Astrocyte of the spinal cord (primary cell): ENCODE measurements at regions not wholly inside any gene's neighbourhood (a gene's known extent, or its start where the extent isn't known, plus 50 kb on each side); places are given as distances from the start of the nearest gene placed in this dataset.

Experiments used
- DNase-seq: peaks from one replicate; pipeline ENCODE4 v3.0.0; 2011; ENCODE audit warnings: low read depth, low spot score
- H3K4me3 ChIP-seq: 2 replicates; pipeline ENCODE4 v1.5.1; 2011; ENCODE audit warnings: low read depth, mild to moderate bottlenecking, low read length, moderate library complexity
- CTCF ChIP-seq: IDR thresholded peaks from 2 replicates; pipeline ENCODE4 v1.5.1; 2012; ENCODE audit warnings: low read depth, mild to moderate bottlenecking, low read length, inconsistent platforms
- in situ Hi-C: cut with HindIII; loops from 2 replicates; pipeline ENCODE4 v1.10.0; 2017; ENCODE audit warnings: low sequenced_read_pairs

GRCh38 chr22:47582067-47582466 is 819.6 kb downstream of the TBC1D22A start:
- DNase-seq = no peak
- TF ChIP-seq CTCF = no peak
- in situ Hi-C loops = no loop called here
- no peak overlapping the region for H3K4me3 ChIP-seq

GRCh38 chr22:47580121-47580520 is 817.7 kb downstream of the TBC1D22A start:
- DNase-seq = no peak
- H3K4me3 ChIP-seq = no peak overlapping the region
- TF ChIP-seq CTCF = no peak
- in situ Hi-C loops = no loop called here

GRCh38 chr22:47576908-47577307 is 814.5 kb downstream of the TBC1D22A start:
- TF ChIP-seq CTCF = no peak
- no peak for DNase-seq
- no peak overlapping the region for H3K4me3 ChIP-seq
- in situ Hi-C loops = no loop called here

- in situ Hi-C loops = no loop called here
- no peak for TF ChIP-seq CTCF
- no peak overlapping the region for H3K4me3 ChIP-seq
- DNase-seq = no peak
Measured at GRCh38 chr22:47575291-47575690, 812.8 kb downstream of the TBC1D22A start.

- no peak for TF ChIP-seq CTCF
- no peak overlapping the region for H3K4me3 ChIP-seq
- in situ Hi-C loops = no loop called here
- DNase-seq = no peak
Measured at GRCh38 chr22:47574556-47574955, 812.1 kb downstream of the TBC1D22A start.

- no peak overlapping the region for H3K4me3 ChIP-seq
- TF ChIP-seq CTCF = no peak
- DNase-seq = no peak
- in situ Hi-C loops = no loop called here
Measured at GRCh38 chr22:47573141-47573540, 810.7 kb downstream of the TBC1D22A start.

- H3K4me3 ChIP-seq = no peak overlapping the region
- in situ Hi-C loops = no loop called here
- TF ChIP-seq CTCF = no peak
- DNase-seq = no peak
Measured at GRCh38 chr22:47572443-47572842, 810.0 kb downstream of the TBC1D22A start.
